Neutrophil (primary cell): ENCODE measurements at regions not wholly inside any gene's neighbourhood (a gene's known extent, or its start where the extent isn't known, plus 50 kb on each side); places are given as distances from the start of the nearest gene placed in this dataset.

Source experiments
- H3K27ac ChIP-seq: fragments of 200-600 bp; sonication (generic); 2 replicates; pipeline ENCODE4 v1.5.1; 2016; ENCODE audit warnings: mild to moderate bottlenecking, moderate library complexity
- H3K27me3 ChIP-seq: fragments of 200-600 bp; sonication (generic); 2 replicates; pipeline ENCODE4 v1.6.0; 2016; ENCODE audit warnings: mild to moderate bottlenecking
- H3K36me3 ChIP-seq: fragments of 200-600 bp; sonication (generic); 2 replicates; pipeline ENCODE4 v1.5.1; 2017
- H3K4me1 ChIP-seq, 2 experiments: fragments of 200-600 bp in 1 of 2; sonication (generic) in 1 of 2; 1 replicate in 1 of 2; 2 replicates in 1 of 2; pipeline versions ENCODE4 v1.5.1 to v1.6.1; 2013 to 2016; ENCODE audit warnings: low read depth in 1 of 2, low read length in 1 of 2, mild to moderate bottlenecking in 1 of 2, moderate library complexity in 1 of 2; ENCODE audit not compliant: control insufficient read depth in 1 of 2, insufficient read depth in 1 of 2
- H3K4me3 ChIP-seq, 2 experiments: fragments of 200-600 bp in 1 of 2; sonication (generic) in 1 of 2; 1 replicate in 1 of 2; 2 replicates in 1 of 2; pipeline ENCODE4 v1.5.1; 2013 to 2016; ENCODE audit warnings: low read depth in 1 of 2, low read length in 1 of 2, mild to moderate bottlenecking in 1 of 2, moderate library complexity in 1 of 2
- H3K9me3 ChIP-seq: fragments of 200-600 bp; sonication (generic); 2 replicates; pipeline ENCODE4 v1.5.1; 2016
- TF ChIP-seq, protein P1 (sequence below): fragments of 200-600 bp; sonication (generic); IDR thresholded peaks from 2 replicates; pipeline ENCODE4 v1.5.1; 2016; ENCODE audit warnings: antibody characterized with exemption

GRCh38 chr15:69865369-69865768, 232.3 kb downstream of the TLE3 start:
- Histone ChIP-seq H3K27ac (no peak overlapping the region), H3K4me3 (no peak overlapping the region), H3K36me3 (no peaks in the 10 kb centered on the region), H3K27me3 (no peaks in the 10 kb centered on the region), H3K9me3 (no peaks in the 10 kb centered on the region), H3K4me1 (no peaks in the 10 kb centered on the region)
- TF ChIP-seq, protein P1, sequence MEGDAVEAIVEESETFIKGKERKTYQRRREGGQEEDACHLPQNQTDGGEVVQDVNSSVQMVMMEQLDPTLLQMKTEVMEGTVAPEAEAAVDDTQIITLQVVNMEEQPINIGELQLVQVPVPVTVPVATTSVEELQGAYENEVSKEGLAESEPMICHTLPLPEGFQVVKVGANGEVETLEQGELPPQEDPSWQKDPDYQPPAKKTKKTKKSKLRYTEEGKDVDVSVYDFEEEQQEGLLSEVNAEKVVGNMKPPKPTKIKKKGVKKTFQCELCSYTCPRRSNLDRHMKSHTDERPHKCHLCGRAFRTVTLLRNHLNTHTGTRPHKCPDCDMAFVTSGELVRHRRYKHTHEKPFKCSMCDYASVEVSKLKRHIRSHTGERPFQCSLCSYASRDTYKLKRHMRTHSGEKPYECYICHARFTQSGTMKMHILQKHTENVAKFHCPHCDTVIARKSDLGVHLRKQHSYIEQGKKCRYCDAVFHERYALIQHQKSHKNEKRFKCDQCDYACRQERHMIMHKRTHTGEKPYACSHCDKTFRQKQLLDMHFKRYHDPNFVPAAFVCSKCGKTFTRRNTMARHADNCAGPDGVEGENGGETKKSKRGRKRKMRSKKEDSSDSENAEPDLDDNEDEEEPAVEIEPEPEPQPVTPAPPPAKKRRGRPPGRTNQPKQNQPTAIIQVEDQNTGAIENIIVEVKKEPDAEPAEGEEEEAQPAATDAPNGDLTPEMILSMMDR = no peak

- Histone ChIP-seq H3K9me3 (no peaks in the 10 kb centered on the region), H3K4me1 (no peaks in the 10 kb centered on the region), H3K4me3 (no peak overlapping the region), H3K36me3 (no peaks in the 10 kb centered on the region), H3K27me3 (no peaks in the 10 kb centered on the region), H3K27ac (no peak overlapping the region)
- TF ChIP-seq, protein P1 = no peak
These were observed 229.0 kb downstream of the TLE3 start for GRCh38 chr15:69868756-69869155.

GRCh38 chr15:69869291-69869690, 228.4 kb downstream of the TLE3 start:
- H3K36me3 ChIP-seq = no peaks in the 10 kb centered on the region
- H3K4me3 ChIP-seq = no peak overlapping the region
- no peaks in the 10 kb centered on the region for H3K9me3 ChIP-seq
- no peak overlapping the region for H3K27ac ChIP-seq
- no peaks in the 10 kb centered on the region for H3K27me3 ChIP-seq
- no peaks in the 10 kb centered on the region for H3K4me1 ChIP-seq
- TF ChIP-seq, protein P1 = no peak

- Histone ChIP-seq H3K36me3 (no peaks in the 10 kb centered on the region), H3K9me3 (no peaks in the 10 kb centered on the region), H3K4me1 (no peaks in the 10 kb centered on the region), H3K27me3 (no peaks in the 10 kb centered on the region), H3K4me3 (no peak overlapping the region), H3K27ac (no peak overlapping the region)
- TF ChIP-seq, protein P1 = no peak
These were observed 227.7 kb downstream of the TLE3 start for GRCh38 chr15:69869881-69870505.

GRCh38 chr15:69871511-69872134, 226.1 kb downstream of the TLE3 start:
- Histone ChIP-seq H3K27me3 (no peaks in the 10 kb centered on the region), H3K27ac (no peak overlapping the region), H3K36me3 (no peaks in the 10 kb centered on the region), H3K4me3 (no peak overlapping the region), H3K4me1 (no peaks in the 10 kb centered on the region), H3K9me3 (no peaks in the 10 kb centered on the region)
- TF ChIP-seq, protein P1 = no peak
